OCI-LY1 (cell line): ENCODE measurements at regions not wholly inside any gene's neighbourhood (a gene's known extent, or its start where the extent isn't known, plus 50 kb on each side); places are given as distances from the start of the nearest gene placed in this dataset.

Source experiments
- EZH2 ChIP-seq: fragments of 200-600 bp; sonication (generic), shearing (Covaris generic); IDR thresholded peaks from 2 replicates; pipeline ENCODE4 v1.8.0; 2017; ENCODE audit warnings: borderline replicate concordance, mixed run types, mild to moderate bottlenecking, antibody characterized with exemption, low read length, moderate library complexity, mixed read lengths
- TF ChIP-seq, protein P1 (sequence below): fragments of 200-600 bp; sonication (generic), shearing (Covaris generic); IDR thresholded peaks from 2 replicates; pipeline ENCODE4 v1.5.1; 2017; ENCODE audit warnings: mild to moderate bottlenecking, antibody characterized with exemption, low read length, moderate library complexity, mixed read lengths

DNA sequence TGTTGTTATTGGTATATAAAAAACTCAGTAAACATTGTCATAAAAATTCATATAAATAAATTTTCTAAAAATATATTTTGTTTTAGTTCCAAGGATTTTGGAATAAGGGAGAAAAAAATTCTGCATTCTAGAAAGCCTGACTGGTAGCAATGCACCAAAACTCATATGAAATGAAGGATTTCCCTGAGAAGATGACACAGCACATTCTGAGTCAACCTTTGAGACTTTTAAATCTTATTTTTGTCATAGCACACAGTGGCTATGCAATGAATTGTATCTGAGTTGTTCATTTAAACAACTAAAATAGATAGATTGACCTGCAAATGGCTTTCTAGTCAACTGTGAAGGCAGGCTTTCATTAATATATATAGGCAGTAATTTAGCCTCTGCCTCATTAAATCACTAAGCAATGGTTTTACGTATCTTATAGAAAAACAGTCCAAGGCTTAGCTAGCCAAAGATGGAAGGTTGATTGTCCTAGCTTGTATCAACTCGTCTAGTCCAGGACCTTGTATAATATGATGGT lies 239.1 kb upstream of the NEIL3 start:
- TF ChIP-seq, protein P1, sequence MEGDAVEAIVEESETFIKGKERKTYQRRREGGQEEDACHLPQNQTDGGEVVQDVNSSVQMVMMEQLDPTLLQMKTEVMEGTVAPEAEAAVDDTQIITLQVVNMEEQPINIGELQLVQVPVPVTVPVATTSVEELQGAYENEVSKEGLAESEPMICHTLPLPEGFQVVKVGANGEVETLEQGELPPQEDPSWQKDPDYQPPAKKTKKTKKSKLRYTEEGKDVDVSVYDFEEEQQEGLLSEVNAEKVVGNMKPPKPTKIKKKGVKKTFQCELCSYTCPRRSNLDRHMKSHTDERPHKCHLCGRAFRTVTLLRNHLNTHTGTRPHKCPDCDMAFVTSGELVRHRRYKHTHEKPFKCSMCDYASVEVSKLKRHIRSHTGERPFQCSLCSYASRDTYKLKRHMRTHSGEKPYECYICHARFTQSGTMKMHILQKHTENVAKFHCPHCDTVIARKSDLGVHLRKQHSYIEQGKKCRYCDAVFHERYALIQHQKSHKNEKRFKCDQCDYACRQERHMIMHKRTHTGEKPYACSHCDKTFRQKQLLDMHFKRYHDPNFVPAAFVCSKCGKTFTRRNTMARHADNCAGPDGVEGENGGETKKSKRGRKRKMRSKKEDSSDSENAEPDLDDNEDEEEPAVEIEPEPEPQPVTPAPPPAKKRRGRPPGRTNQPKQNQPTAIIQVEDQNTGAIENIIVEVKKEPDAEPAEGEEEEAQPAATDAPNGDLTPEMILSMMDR, result no peak
- TF ChIP-seq EZH2, result no peak
